Brain microvascular endothelial cell (primary cell): ENCODE measurements at regions not wholly inside any gene's neighbourhood (a gene's known extent, or its start where the extent isn't known, plus 50 kb on each side); places are given as distances from the start of the nearest gene placed in this dataset.

ENCODE experiments used
- DNase-seq: peaks from one replicate; pipeline ENCODE4 v3.0.0-alpha.2; 2020
- H3K27ac ChIP-seq: fragments of 250-450 bp; sonication (Bioruptor Pico); 2 replicates; pipeline ENCODE4 v1.5.1; 2020; ENCODE audit warnings: mild to moderate bottlenecking, moderate library complexity
- H3K27me3 ChIP-seq: fragments of 250-450 bp; sonication (Bioruptor Pico); replicated peaks from 2 replicates; pipeline ENCODE4 v1.5.1; 2020; ENCODE audit warnings: mild to moderate bottlenecking
- H3K36me3 ChIP-seq: fragments of 250-450 bp; sonication (Bioruptor Pico); replicated peaks from 2 replicates; pipeline ENCODE4 v1.5.1; 2020; ENCODE audit warnings: mild to moderate bottlenecking
- H3K4me3 ChIP-seq: 2 replicates; pipeline ENCODE4 v1.5.1; 2011; ENCODE audit warnings: low read depth, mild to moderate bottlenecking, control low read depth, low read length, moderate library complexity
- CTCF ChIP-seq: IDR thresholded peaks from 2 replicates; pipeline ENCODE4 v1.5.1; 2011; ENCODE audit warnings: low read depth, mild to moderate bottlenecking, moderate library complexity, low read length, control low read depth, inconsistent platforms; ENCODE audit errors: missing control alignments
- in situ Hi-C: cut with HindIII; loops from 2 replicates; pipeline ENCODE4 v1.10.0; 2017; ENCODE audit warnings: low sequenced_read_pairs, low pct_ligation_motif_present

- TF ChIP-seq CTCF, result no peak
- H3K27me3 ChIP-seq, result no peaks in the 10 kb centered on the region
- in situ Hi-C loops, result no loop called here
Observed at GRCh38 chr13:40170091-40170490, 496.4 kb downstream of the FOXO1 start.

GRCh38 chr13:40170982-40171381 is 495.5 kb downstream of the FOXO1 start:
- H3K4me3 ChIP-seq, result no peak overlapping the region
- no peaks in the 10 kb centered on the region for H3K36me3 ChIP-seq
- no peak for DNase-seq
- in situ Hi-C loops, result no loop called here
- no peak overlapping the region for H3K27ac ChIP-seq
- TF ChIP-seq CTCF, result no peak
- H3K27me3 ChIP-seq, result no peaks in the 10 kb centered on the region

More at GRCh38 chr13:40170091-40170490, 496.4 kb downstream of the FOXO1 start:
- DNase-seq, result no peak
- Histone ChIP-seq H3K27ac (no peak overlapping the region), H3K4me3 (no peak overlapping the region), H3K36me3 (no peaks in the 10 kb centered on the region)

GRCh38 chr13:40171566-40171965 is 494.9 kb downstream of the FOXO1 start:
- H3K36me3 ChIP-seq, result no peaks in the 10 kb centered on the region
- in situ Hi-C loops, result no loop called here
- H3K27me3 ChIP-seq, result no peaks in the 10 kb centered on the region
- no peak overlapping the region for H3K4me3 ChIP-seq
- DNase-seq, result no peak
- TF ChIP-seq CTCF, result no peak
- no peak overlapping the region for H3K27ac ChIP-seq

- no peak overlapping the region for H3K4me3 ChIP-seq
- no peak overlapping the region for H3K27ac ChIP-seq
- no peak for DNase-seq
- TF ChIP-seq CTCF, result no peak
- H3K27me3 ChIP-seq, result no peaks in the 10 kb centered on the region
- no peaks in the 10 kb centered on the region for H3K36me3 ChIP-seq
- in situ Hi-C loops, result no loop called here
Observed at GRCh38 chr13:40172149-40172591, 494.3 kb downstream of the FOXO1 start.

GRCh38 chr13:40172878-40173277 is 493.6 kb downstream of the FOXO1 start:
- DNase-seq, result no peak
- Histone ChIP-seq H3K36me3 (no peaks in the 10 kb centered on the region), H3K27me3 (no peaks in the 10 kb centered on the region), H3K4me3 (no peak overlapping the region), H3K27ac (no peak overlapping the region)
- in situ Hi-C loops, result no loop called here
- TF ChIP-seq CTCF, result no peak

GRCh38 chr13:40175639-40176038 is 490.8 kb downstream of the FOXO1 start:
- no peak for DNase-seq
- Histone ChIP-seq H3K27me3 (no peaks in the 10 kb centered on the region), H3K27ac (no peak overlapping the region), H3K36me3 (no peaks in the 10 kb centered on the region), H3K4me3 (no peak overlapping the region)
- in situ Hi-C loops, result no loop called here
- no peak for TF ChIP-seq CTCF
